ENCODE measurements at regions not wholly inside any gene's neighbourhood (a gene's known extent, or its start where the extent isn't known, plus 50 kb on each side); places are given as distances from the start of the nearest gene placed in this dataset.

DNA sequence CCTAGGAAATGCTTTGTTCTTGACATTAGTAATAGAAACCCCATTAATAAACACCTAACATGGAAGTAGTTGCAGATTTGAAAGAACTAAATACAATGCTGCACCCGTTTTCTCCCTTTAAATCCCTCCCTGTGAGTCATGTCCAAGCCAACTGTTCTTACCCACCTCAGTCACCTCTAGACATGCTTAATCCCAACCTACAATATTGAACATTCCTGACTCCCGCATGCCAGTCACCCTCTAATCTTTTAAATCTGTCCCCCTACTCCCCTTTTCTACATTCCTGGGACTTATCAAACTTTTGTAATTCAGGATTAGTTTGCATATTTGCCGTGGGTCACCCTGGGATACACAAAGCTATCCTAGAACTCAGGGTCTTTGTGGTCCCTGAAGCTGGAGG is 374.6 kb downstream of the IRS1 start:
- no peak for DNase-seq

DNA sequence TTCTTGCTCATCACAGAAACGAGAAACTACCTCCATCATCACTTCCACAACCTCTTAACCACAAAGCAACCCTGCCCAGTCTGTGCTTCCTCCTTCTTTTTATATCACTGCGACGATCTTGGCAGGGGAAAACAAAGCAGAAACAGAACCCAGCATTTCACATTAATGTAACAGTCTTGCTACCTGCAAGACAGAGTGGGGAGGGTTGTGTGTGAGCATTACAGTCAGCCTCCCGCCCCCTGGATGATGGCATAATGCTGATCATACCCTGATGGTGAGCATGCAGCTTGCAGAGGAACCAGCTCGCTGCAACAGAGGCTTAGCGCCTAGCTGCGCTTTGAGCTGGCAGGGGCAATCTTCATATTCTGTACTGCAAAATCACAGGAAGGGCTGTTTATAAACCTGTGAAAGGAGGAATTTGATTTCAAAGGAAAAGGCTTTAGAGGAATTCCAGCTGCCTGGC is 376.1 kb downstream of the IRS1 start:
- no peak for DNase-seq

GRCh38 chr2:226420646-226421045 is 379.0 kb downstream of the IRS1 start:
- DNase-seq, result no peak

DNA sequence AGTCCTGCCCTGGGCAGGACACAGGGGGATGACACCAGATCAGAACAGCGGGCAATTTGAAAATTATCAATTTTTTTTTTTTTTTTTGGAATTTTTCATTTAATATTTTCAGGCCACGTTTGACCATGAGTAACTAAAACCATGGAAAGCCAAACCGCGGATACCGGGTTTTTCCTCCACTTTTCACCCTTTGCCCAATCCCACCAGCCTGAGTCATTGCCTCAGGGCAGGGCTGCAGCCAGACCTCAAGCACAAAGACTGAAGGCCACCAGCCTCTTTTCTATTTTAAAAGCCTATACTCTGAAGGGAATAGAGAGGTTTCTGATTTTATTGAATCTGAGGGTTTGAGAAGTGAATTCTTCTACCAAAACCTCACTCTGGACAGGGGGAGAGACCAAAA is 381.1 kb downstream of the IRS1 start:
- DNase-seq, result no peak

- no peak for DNase-seq
These were observed 385.3 kb downstream of the IRS1 start for GRCh38 chr2:226414335-226414734.

- DNase-seq, result no peak
These were observed 386.0 kb downstream of the IRS1 start for GRCh38 chr2:226413498-226414130.

GRCh38 chr2:226411727-226412360 is 387.8 kb downstream of the IRS1 start:
- no peak for DNase-seq

DNA sequence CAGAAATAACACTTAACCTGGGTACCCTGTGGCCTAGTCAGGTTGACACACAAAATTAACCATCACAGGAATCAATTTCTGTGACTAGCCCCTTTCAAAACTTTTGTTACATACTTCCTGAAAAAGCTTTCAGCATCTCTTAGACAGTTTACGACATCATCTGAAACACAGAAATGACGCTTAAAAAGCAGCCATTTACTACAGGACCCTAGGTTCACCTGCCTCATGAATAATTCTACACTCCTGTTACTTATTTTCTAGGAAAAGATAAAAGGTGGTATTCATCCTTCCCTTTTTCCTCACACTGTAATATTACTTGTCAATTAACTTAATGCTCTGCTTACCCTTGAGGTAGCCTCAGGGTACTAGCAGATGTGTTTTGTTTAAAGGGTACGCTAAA is 388.4 kb downstream of the IRS1 start:
- no peak for DNase-seq

DNA sequence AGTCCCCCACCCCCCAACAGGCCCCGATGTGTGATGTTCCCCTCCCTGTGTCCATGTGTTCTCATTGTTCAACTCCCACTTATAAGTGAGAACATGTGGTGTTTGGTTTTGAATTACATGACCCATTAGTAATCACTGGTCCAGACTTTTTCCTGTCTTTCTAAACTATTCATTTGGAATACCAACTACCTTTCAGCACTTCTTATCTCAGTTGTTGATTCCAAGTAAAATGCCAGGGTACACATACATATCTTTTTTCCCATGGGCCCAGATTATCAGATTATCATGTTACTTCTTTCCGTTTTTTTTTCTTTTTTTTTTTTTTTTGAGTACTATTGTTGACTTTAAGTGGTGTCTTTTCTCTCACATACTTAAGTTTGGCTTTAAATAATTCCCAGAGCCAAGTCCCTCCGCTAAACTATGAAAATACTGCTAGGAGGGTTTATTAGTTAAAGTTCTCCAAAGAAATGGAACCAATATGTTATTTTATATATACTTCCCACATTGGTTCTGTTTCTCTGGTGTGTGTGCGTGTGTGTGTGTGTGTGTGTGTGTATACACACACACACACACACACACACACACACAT is 389.3 kb downstream of the IRS1 start:
- no peak for DNase-seq

DNA sequence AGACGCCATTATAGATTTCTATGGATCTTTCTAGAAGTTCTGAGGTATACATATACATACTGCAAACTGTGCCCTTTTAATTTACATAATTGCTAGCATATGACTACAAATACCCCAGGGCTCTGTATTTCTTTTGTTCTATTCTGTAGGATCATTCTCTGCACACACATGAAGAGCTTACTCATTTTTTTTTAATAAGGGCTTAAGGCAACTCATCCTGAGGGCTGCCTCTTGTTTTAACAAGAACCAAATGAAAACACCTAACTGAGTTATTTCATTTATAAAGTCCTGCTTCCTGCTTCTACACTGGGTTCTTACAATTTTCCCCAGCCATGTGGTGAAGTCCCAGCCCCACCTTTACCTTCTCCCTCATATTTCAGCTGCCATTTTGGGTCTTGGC is 390.5 kb downstream of the IRS1 start:
- DNase-seq, result no peak

DNA sequence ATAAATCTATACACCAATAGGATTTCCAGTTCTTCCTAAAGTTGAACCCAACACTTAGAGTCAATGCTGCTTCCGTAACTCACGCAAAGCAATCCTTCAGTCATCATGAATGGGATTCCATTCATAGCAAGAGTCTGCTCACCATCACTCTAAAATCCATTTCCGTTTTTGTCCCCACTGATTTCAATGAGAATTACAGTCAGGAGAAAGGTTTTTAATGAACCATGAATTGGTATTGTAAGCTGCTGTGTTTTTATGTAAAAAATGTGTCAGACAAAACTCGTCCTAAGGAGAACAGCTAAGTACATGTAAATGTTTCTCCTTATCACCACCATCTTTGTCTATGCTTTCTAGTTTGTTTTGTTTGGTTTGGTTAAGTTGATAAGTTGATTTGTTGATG is 391.5 kb downstream of the IRS1 start:
- DNase-seq, result no peak

DNA sequence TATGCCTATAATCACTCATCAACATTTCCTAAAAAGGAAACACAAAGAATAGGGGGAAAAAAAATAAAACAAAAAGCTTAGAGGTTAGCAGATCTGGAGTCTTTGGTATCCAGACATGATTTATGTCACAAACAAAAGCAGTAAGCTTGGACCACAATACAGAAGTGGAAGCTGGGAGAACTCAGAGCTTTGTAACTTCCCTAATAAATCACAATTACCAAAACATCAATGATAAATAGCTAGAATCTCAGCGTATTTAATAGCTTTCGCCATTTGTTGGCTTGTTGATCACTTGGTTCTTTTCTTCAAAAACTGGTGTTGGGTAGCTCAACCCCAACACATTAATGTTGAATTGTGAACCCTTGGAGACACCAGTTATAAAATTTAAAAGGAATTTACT is 392.5 kb downstream of the IRS1 start:
- DNase-seq, result no peak

DNA sequence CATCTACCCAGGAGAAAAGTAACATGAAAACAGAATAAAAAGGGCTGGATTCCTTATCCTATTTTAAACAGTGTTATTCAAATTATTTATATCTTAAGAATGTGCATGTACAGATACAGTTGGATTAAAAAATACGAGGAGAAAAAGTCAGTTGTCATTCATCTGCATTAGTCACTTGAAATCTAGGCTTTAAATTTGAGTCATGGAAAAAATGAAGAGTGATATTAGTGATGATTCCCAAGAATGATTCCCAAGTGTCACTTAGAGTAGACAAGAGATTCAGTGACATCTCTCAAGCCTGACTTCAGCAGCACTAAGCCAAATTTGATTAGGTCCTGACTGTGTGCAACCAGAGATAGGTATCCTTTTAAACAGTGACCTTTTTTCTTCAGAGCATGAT is 394.2 kb downstream of the IRS1 start:
- no peak for DNase-seq

DNA sequence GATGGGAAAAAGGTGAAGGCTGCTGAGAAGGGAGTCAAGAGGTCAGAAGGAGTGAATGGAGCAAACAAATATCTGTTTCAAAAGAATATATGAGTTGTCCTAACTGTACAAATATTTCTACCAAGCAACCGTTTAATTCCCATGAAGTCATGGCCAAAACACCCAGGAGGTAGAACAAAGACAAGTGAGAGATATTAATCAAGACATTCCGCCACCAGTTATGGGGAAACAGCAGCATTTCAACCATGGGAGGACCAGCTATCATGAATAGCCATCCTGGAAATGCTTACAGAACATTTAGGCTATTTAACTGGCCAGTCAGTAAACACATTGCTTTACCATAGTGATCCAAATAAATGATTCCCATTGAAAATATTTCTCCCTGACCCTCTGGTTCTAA is 396.3 kb downstream of the IRS1 start:
- DNase-seq, result no peak

GRCh38 chr2:226399006-226399405 is 400.6 kb downstream of the IRS1 start:
- DNase-seq, result no peak

DNA sequence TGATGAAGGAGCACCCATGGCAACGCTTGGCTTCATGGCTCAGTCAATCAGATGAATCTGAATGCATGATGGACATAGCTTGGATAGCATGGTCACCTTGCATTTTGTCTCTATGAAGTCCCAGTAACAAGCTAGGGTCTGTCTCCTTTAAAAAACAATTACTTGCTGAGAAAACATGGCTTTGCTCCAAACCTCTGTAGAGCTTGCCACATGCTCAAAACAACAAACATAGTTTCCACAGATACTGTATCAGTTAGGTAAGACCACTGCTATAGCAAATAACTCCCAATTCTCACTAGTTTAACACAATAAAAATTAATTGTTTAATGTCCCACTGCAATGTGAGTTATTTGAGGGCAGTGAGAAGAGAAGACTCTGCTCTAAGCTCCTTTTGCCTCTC is 401.0 kb downstream of the IRS1 start:
- DNase-seq, result no peak

DNA sequence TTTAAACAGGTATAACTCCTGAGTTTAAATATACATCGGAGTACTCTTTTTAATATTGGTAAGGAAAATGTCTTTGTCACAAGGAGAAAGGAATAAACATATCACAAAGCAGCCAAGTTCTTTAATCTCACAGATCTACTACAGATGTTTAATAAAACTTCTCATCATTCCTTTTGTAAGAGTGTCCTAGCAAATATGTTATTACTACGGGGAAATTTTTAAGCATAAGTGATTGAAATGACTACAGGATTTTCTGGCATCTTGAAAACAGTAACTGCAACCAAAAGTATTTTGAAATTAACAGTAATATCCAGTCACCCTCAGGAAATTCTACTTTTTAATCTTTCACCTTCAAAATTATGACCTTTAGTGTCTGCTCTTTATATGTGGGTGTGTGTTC is 403.1 kb downstream of the IRS1 start:
- DNase-seq, result no peak

DNA sequence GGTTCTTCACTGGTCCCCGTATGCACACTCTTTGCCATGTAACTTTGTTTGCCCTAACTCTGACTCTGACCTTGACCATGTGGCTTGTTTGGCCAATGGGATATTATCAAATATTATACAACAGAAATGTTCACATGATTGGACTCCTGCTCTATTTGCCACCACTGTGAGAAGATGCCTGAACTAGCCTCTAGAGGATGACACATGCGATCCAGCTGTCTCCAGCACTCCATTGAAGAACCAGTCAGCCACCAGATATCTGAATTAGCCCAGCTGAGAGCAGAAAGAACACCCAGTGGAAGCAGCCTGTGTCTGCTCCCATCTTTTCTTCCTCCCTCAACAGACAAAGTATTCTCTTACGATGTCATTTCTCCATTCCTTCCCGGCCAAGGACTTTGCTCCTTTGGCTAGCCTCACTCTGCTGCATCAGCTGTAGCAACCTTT is 412.1 kb downstream of the IRS1 start:
- DNase-seq, result no peak

DNA sequence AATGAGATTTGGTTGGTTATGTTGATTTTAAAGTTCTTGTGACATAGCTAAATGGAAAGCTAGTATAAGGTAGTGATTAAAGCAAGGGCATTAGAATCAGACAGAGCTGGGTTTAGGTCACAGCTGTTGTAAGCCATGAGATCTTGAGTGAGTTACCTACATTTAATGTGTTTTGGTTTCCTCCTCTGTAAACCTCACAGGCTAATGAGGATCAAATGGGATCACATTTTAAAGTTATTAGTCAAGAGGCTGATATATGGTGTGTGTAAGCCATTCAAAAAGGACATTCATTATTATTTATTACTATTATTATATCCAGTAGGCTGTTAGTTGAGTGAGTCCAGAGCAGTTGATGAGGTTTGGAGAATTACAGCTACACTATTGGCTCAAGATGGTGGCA is 416.2 kb downstream of the IRS1 start:
- DNase-seq, result no peak

GRCh38 chr2:226380679-226381078 is 418.9 kb downstream of the IRS1 start:
- DNase-seq, result no peak

GRCh38 chr2:226378753-226379705 is 420.6 kb downstream of the IRS1 start:
- peak in 1 of 3 experiments; percentile 60 for DNase-seq

DNA sequence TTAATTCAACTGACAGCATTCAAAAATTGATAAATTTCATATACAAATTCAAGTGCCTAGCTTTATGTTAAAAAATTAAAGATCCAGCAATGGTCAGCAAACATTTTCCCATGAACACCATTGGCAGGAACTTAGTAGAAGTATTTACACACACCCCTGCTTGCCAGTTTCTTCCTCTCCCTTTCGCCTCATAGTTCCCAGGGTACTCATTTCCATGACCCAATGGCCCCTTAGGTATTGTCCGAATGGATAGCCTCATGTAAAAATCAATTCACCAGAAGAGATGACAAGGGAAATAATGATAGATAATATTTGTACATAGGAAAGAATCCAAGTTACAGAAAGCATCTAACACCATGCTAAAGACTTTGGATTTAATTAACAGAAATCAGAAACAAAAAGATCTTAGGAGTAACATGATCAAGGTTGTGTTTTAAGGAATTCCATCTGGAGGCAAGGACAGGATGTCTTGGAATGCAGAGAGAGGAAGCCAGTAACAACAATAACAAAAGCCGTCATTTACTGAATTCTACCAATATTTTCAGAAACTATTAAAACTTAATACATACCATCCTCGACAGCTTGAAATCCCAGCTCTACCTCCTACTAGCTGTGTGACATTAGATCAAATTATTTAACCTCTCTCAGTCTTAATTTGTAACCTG is 423.0 kb downstream of the IRS1 start:
- DNase-seq, result no peak

- no peak for DNase-seq
These were observed 432.7 kb downstream of the IRS1 start for GRCh38 chr2:226366920-226367319.

Measured in NCI-H1417 (cell line).